ENCODE measurements at regions not wholly inside any gene's neighbourhood (a gene's known extent, or its start where the extent isn't known, plus 50 kb on each side); places are given as distances from the start of the nearest gene placed in this dataset.
"Not testable (repeated sequence)": the region's sequence is repeated elsewhere in the genome, so short reads cannot be mapped to it uniquely, and the experiment has no call there.

DNA sequence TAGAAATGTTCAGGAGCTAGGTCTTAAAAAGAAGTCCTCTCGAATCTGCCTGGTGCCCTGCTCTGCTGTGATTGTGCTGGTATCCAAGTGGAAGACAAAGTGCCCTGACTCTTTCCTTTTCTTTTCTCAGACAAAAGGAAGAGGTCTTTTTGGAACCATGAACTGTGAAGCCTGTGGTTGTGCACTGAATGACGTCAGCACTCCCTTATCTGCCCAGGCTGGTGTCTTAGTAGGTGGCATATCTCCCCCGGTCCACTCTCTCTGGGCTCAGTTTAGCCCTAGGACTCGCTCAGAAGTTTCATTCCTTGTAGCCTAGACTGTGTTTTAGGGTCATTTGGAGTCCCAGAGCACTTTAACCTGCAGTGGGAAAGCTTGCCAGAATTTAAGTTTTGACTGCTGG is 400.3 kb upstream of the CT83 start:
- no peak for DNase-seq

DNA sequence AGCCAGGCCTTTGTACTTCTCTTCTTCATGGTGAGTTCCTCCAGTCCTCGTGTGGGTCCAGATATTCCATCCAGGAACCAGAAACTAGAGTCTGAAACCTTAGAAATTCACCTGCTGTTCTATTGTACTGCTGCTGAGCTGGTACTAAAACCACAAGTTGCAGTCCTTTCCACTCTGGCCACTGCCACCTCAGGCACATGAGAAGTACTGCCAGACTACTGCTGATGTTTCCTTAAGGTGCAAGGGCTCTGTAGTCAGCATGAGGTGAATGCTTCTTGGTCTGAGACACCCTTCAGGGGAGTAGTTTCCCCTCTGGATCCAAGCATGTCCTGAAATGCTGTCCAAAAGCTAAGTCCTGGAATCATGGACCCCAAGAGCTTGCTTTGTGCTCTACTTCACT is 399.6 kb upstream of the CT83 start:
- no peak for DNase-seq

DNA sequence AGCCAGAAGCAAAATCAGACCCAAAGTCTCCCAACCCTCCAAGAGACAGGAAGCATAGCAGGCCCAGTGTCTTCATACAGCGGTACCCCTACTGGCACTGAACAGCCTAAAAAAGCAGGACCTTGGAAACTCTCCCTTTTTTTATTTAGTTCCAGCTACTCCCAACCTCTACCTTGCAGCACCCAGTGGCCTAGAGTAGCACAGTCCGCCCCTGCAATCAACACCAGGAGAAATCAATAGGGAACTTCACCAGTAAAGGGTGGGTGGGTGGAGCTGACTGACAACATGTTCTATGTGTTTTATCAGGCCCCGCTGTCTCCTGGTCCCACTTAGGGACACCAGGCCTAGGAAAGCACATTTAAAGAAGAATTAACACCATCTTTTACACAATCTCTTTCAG is 378.5 kb upstream of the CT83 start:
- DNase-seq: no peak

- DNase-seq: no peak
Observed at GRCh38 chrX:116827063-116827462, 364.3 kb upstream of the CT83 start.

DNA sequence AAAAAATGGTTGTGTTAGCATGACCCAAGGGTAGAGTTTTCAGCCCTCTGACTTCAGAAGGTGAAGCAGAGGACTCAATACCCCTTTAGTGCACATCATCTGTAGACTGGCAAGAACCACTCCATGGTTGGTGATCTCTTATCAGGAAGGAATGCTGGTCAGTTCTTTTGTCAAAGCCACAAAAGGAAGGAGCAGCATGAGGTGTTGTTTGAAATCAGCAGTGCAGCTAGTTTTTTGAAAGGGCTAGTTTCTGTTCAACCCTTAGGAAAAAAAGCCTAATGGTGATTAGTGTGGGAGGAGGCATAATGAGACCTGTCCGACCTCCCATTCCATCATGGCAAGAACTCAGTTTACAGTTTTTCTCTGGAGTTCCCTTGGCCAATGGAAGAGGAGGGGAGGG is 362.0 kb upstream of the CT83 start:
- no peak for DNase-seq

- DNase-seq: no peak
Observed at GRCh38 chrX:116823677-116824076, 360.9 kb upstream of the CT83 start.

DNA sequence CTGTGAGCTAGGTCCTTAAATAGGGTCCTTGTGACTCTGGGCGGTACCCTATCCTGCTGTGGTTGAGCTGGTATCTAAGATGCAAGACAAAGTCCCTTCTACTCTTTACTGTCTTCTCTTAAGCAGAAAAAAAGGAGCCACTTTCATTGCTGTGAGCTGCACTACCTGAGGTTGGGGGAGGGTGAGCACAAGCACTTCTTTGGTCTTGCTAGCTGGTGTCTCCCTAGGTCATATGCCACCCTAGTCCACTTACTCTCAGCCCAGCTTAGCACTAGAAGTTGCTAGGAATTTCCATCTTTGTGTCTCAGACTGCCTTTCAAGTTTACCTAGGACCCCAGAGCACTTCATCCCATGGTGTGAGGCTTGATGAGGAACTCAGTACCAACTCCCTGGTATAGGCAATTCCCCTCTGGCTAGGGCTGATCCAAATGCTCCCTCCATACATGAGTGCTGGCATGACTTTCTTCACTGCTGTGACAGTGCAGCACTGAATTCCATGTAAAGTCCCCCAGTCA is 343.6 kb upstream of the CT83 start:
- DNase-seq: no peak

GRCh38 chrX:116801943-116802342 is 339.2 kb upstream of the CT83 start:
- DNase-seq: no peak

GRCh38 chrX:116781926-116782325 is 319.1 kb upstream of the CT83 start:
- DNase-seq: no peak

GRCh38 chrX:116757491-116757890 is 294.7 kb upstream of the CT83 start:
- no peak for DNase-seq

DNA sequence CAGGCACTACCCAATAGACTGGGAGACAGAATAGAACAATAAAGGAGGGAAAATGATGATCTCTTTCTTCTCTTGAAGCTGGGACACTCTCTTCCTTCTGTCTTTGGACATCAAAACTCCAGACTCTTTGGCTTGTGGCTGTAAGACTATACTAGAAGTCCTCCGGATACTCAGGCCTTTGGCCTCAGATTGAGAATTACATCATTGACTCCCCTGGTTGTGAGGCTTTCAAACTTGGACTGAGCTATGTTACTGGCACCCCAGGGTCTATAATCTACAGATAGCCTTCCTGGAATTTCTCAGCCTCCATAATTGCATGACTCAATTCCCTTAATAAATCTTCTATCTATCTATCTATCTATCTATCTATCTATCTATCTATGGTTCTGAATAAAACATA is 294.2 kb upstream of the CT83 start:
- DNase-seq: no peak

GRCh38 chrX:116749943-116750342 is 287.2 kb upstream of the CT83 start:
- DNase-seq: no peak

DNA sequence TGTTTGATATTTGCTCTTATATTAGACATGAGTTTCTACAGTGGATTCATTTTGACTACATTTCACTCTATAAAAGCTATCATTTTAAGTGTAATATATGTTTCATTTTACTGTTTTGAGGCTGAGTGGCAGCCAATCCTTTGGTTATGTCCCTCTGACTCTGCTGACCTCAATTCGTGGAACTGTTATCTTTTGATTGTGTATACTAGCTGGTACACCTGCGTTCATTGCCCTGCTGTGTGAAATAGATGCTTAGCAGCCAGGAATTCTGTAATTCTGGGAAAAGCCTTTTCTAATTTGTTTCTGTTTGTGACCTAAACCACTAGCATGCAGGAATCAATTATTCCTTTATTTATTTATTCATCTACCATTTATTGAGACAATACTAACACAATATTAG is 269.4 kb upstream of the CT83 start:
- no peak for DNase-seq

DNA sequence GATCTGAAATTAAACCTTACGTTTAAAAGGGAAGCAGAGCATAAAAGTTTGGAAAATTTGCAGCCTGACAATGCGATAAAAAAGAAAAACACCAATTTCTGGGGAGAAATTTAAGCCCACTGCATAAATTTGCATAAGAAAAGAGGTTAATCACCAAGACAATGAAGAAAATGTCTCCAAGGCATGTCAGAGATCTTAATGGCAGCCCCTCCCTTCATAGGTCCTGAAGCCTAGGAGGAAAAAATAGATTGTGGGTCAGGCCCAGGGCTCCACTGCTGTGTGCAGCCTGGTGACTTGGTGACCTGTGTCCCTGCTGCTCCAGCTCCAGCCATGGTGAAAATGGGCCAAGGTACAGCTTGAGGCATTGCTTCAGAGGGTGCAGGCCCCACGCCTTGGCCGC is 264.0 kb upstream of the CT83 start:
- DNase-seq: no peak

- DNase-seq: no peak
Observed at GRCh38 chrX:116694046-116694445, 231.3 kb upstream of the CT83 start.

GRCh38 chrX:116679544-116679943 is 216.8 kb upstream of the CT83 start:
- not testable (repeated sequence) for DNase-seq

- no peak for DNase-seq
Observed at GRCh38 chrX:116667346-116668134, 204.8 kb upstream of the CT83 start.

DNA sequence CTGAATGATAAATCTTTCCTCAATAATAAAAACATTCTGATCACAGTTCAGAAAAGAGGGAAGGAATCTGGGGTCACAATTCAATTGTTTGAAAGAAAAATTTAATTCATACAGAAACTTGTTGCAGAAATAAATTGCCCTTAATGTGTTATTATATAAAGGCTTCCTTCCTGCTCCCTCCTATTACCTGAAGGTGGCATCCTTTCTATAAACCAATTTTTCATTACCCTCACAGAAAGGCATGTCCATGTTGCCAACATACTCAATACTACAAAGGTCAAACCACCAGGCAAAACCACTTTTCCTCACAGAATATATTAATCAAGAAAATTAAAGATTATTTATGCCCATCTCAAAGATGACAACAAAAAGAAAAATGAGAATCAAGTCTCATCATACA is 194.3 kb upstream of the CT83 start:
- no peak for DNase-seq

- no peak for DNase-seq
Observed at GRCh38 chrX:116628464-116628863, 165.7 kb upstream of the CT83 start.

- DNase-seq: no peak
Observed at GRCh38 chrX:116618546-116618945, 155.8 kb upstream of the CT83 start.

DNA sequence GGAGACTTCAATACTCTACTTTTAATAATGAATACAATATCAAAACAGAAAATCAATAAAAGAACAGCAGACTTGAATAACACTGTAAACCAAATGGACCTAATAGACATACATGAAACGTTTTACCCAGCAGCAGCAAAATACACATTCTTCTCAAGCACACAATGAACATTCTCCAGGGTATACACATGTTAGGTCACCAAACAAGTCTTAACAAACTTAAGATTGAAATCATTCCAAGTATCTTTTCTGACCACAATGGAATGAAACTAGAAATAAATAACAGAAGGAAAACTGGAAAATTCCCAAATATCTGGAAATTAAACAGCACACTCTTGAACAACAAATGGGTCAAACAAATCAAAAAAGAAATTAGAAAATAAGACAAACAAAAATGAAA is 145.0 kb upstream of the CT83 start:
- no peak for DNase-seq

DNA sequence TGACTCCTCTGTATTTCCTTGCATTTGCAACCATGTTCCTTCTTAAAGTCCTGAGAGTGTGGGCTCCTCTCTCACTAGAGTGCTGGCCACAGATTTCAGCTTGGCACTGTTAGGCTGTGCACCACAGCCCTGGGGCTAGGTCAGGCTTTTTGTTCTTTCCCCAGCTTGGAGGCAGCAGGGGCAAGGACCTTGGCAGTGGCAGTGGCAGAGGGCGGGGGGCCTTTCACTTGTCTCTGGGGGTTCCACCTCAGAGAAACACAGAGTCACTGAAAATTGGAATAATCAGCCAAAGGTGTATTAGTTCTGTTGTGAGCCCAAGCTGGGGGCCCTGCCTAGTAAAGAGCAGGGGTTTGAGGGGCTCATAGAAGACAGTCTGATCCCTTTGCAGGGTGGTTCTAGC is 142.8 kb upstream of the CT83 start:
- DNase-seq: no peak

DNA sequence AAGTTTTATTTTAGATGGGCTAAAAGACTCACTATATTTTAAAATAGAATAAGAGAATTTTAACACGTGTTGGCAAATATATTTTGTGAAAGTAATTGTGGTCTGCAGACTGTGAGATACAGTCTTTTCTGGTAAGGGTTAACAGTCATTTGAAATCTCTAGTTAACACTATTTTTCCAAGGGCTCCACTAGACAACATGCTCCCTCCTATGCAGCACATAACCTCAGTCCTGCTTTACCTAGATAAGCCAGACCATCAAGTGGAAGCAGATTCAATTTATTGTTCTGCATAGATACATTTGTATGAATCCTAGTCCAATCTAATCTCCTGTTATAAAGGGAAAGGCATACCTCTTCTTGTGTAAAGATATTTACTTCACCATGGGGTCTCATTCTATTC is 133.2 kb upstream of the CT83 start:
- DNase-seq: no peak

Data from Kasumi-1 (cell line).